LHCN-M2 (cell line): ENCODE measurements at regions not wholly inside any gene's neighbourhood (a gene's known extent, or its start where the extent isn't known, plus 50 kb on each side); places are given as distances from the start of the nearest gene placed in this dataset.

Experiments used
- DNase-seq: peaks from one replicate; pipeline ENCODE4 v3.0.0-alpha.2; 2012; ENCODE audit warnings: low read depth

GRCh38 chr5:118778941-118779340 lies 209.4 kb downstream of the DTWD2 start:
- no peak for DNase-seq

DNA sequence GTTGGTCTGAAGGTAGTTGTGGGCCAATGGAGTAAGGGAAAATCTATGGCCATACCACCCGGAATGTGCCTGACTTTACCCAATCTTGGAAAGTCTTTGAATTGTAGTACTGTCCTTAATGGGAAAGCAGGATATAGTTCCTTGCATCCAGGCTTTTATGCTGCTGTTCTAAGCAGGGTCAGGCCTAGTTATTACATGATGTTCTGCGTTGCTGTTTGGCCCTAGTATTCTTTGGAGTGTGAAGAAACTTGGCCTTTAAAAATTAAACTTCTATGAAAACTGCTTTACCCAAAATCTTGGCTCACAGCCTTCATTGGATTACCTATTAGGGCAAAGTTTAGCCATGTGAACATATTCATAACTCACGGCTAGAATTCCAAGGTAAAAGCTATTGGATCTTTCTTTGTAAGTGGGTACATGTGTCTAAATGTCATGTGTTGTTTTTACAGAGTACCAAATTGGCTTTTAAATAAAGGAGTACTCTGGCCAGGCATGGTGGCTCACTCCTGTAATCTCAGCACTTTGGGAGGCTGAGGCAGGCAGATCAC lies 211.1 kb downstream of the DTWD2 start:
- DNase-seq, result no peak

DNA sequence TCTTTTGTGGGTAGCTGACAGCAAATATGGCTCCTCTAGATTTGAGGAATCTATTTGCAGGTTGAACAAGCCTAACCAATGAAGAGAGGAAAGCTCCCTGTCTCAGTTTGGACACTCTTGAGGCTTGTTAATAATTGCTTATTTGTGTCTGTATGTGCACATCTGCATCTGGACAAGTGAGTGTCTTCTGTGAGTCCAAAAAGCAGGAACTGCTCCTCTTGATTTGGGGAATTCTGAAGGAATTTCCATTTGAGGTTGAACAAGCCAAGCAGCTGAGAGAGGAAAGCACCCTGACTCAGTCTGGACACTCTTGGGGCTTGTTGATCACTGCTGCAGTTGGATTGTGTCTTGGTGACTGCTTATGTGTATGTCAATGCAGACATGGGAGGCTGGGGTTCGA lies 211.6 kb downstream of the DTWD2 start:
- DNase-seq, result no peak

DNA sequence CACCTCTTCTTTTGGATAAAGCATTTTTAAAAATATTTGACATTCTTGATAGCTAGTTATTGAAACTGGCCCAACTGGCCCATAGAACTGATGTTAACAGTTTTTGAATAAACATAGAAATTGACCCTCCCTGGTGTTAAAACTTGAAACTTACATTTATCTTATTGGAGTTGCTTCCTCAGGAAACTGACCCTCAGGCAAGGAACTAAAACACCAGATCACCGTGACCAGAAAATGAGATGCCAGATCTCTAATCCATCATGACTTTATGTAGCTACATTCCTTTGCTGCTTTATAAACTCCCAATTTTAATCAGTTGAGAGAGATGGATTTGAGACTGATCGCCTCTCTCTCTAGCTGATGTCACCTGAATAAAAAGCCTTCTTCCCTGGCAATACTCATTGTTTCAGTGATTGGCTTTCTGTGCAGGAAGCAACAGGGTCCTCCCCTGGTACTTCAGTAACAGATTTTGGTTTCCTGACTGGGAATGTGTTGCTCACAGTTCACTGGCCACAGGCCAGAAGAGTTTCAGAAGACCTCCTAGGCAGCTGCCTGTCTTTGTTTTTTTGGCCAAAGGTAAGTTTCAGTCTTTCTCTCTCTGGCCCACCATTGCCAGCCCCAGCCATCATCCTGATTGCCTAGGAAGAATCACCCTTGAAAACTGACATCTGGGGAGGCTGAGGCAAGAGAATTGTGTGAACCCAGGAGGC lies 212.4 kb downstream of the DTWD2 start:
- DNase-seq, result no peak

DNA sequence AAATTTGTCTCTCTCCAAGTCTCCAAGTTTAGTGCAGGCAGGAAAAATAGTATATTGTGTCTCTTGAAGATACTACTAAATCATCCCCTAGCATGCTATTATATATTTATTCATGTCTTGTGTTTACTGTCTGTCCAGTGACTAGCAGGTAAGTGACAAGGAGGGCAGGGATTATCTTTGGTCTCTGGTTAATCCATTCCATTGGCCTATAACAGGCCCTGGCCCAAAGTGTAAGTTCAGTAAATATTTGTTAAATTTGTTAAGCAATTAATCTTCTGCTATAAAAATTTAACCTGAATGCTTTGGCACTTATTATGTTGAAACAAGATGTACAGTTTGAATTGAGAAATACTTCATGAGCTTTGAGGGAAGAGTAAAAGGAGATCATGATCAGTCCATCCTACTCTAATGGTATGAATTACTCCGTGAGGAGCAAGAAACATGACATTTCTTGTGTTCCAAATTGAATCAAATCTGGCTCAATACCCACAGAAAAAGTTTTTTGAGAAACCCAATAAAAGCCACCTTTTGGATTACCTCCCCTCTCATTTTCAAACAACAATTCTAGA lies 219.7 kb downstream of the DTWD2 start:
- DNase-seq, result no peak

DNA sequence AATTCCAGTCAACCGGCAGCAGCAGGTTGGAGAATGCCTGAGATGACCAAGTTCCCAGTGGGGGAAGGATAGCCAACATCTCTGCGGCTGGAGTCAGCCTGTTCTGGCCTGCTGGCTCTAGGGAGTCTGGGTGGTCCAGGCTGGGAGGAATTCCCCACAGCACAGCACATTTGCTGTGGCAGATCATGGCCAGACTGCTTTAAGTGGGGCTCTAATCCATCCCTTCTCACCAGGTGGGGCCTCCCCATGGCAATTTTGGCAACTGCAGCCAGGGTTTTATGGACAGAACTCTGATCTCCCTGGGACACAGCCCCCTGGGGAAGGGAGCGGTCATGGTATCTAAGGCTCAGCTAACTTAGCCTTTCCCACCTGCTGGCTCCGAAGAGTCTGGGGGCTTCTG lies 226.1 kb downstream of the DTWD2 start:
- DNase-seq, result no peak

DNA sequence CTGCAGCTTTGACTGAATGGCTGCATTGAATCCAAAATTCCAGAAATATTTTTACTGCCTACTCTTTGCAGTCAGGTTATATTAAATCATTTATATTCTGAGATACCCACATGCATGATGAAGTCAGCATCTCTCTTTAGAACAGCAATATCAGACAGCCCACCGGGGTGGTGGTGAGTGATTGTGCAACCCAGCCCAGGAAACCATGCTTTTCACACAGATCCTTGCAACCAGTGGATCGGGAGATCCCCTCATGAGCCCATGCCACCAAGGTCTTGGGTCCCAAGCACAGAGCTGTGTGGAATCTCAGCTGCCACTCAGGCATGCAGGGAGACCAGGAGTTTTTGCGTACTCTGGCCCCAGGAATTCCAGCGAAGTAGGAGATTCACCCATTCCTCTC lies 226.5 kb downstream of the DTWD2 start:
- no peak for DNase-seq

DNA sequence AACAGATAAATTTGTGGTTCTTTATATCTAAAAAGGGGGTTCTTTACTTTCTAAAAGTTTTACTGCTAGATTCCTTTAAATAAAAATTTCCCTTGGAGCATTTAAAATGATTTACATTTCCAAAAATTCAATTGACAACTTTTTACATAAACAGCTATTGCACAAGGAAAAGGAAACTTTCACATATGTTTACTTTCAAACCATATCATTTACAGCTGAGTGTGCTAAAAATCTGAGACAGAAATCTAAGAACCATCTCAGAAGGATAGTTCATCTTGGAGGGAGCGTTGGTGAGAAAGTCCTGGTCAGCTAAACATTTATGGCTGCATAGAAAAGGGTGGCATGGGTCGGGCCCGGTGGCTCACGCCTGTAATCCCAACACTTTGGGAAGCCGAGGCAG lies 235.4 kb downstream of the DTWD2 start:
- DNase-seq, result no peak

DNA sequence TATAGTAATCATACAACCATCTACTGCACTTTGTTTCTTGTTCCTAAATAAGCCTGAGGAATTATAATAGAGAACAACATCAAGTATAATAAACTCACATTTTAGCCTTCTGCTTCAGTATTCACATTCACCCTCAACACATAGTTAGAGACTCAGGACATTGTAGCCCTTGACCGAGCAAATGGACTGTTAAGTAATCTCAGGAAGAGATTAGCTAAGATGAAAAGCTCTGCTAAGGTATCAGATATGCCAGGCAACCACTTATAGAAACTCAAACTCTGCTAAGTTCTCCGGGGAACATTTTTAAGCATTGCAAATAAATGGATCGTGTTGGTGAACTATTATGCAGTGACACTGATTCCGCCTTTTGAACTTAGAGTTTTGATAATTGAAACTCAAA lies 252.0 kb downstream of the DTWD2 start:
- DNase-seq, result no peak

- no peak for DNase-seq
Measured at GRCh38 chr5:118733394-118733793, 255.0 kb downstream of the DTWD2 start.

DNA sequence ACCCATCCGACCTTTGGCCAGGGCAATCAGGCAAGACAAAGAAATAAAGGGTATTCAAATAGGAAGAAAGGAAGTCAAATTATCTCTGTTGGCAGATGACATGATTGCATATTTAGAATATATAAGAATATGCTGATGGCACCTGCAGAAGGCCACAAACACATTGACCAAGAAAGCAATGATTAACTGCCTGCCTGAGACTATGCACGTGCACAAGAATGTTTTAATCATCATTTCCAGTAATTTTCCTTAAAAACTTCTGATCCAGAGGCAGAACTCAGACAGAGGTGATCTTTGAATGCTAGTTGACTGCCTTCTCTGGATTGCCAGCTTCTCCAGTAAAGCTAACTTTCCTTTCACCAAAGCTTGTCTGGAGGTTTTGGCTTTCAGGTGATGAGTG lies 260.2 kb downstream of the DTWD2 start:
- no peak for DNase-seq

DNA sequence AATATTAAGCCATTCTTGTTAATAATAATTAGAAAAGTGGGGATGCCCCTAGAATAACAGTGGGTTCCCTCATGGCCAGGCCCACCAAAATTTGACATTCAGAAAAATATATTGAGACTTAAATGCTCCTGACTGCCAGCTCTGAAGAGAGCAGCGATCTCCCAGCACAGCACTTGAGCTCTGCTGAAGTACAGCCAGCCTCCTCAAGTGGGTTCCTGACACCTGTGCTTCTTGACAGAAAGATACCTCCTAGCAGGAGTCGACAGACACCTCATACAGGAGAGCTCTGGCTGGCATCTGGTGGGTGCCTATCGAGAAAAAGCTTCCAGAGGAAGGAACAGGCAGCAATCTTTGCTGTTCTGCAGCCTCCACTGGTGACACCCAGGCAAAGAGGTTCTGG lies 261.5 kb downstream of the DTWD2 start:
- no peak for DNase-seq

- DNase-seq, result peak; percentile 2
Measured at GRCh38 chr5:118723021-118723338, 265.4 kb downstream of the DTWD2 start.

DNA sequence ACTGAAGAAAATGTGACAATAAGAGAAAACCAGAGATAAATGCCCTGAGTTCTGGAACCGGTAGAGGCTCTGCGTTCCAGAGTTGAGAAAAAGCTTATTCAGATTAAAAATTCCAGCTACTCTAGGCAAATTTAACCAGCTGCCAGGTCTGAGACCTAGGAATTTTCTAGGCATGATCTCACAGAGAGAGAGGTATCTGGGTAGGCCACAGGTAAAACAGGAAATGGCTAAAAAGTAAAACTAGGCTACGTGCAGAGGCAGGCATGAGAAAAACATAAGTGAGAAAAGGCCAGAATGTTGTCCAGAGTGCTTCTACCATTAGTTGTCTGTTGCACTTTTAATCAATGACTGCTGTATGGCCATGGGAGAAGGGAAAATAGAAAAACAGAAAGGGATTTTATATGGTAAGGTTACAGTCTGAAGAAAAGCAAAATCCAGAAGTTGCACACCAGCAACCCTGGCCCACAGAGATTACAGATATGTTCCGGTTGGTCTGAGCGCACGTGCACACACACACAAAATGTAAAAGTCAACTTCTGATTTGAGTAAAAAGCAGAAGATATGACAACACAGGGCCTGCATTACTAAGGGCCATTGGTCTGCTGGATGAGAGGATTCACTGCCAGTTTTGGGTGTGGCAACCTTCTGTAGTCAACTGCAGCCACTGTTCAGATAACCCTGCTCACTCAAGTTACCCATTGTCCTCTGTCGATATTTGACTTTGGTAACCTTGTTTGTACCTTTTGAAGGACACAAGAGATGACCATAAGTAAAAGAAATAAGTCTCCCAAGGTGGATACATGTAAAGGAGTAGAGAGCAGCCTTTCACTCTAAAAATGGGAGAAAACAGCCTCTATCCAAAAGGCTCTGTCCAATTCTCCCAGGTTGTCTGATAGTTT lies 266.0 kb downstream of the DTWD2 start:
- no peak for DNase-seq

- no peak for DNase-seq
Measured at GRCh38 chr5:118711727-118712126, 276.6 kb downstream of the DTWD2 start.

GRCh38 chr5:118705959-118706667 lies 282.2 kb downstream of the DTWD2 start:
- DNase-seq, result no peak

- no peak for DNase-seq
Measured at GRCh38 chr5:118703241-118703640, 285.1 kb downstream of the DTWD2 start.

DNA sequence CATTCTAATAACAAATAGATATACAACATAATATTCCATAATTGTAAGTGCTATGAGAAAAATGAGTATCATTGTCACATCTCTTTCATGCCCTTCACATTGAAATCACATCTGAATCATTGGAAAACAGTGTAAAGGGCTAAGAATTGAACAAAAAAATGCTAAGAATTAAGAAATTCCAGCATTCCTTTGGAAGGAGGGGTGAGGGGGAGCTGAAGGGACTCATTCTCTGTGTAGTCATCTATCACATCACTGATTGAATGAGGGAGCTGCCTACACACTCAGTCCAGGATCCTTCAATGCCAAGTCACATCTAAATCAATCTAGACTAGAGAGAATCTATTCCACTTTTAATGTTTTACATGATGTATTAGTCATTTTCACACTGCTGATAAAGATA lies 286.6 kb downstream of the DTWD2 start:
- DNase-seq, result no peak

DNA sequence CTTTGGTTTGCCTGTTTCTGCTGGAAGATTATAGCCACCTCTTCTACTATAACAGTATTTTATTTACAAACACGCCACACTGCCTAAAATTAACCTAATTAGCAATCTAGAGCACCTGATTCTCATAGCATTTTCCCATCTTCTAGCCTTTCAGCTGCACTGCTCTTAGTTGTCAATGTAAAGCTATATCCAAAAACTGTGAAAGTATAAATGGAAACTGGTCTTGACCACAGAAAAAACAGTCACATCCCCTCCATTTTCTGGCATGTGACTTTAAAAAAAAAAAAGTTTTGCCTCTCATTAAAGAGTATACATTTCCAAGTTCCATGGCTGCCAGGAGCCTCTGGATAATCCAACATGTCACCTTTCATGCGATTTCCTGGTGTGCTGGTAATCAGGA lies 287.8 kb downstream of the DTWD2 start:
- DNase-seq, result no peak

- no peak for DNase-seq
Measured at GRCh38 chr5:118698774-118699173, 289.6 kb downstream of the DTWD2 start.

GRCh38 chr5:118696076-118696475 lies 292.3 kb downstream of the DTWD2 start:
- no peak for DNase-seq

DNA sequence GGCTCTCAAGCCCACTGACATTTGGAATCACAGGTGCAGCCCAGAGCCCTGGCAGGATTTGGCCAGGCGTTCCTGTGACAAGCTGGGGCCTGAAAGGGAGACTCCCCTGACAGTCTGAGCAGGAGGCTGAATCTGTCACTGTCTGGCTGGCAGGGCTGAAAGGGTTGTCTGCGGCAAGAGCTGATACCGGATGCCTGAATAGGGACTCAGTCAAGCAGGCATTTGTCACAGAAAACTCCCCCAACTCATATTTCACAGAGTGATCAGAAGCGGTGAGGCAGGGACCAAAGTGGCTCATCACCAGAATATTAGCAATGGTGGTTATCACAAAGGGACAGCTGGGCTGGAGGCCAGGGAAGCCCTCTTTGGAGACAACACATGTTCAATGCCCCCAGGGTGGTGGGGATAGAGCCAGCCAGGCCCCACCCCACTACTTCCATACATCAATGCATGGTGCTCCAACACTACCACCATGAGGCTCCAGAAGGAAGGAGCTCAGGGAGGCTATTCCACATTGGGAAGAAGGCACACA lies 295.5 kb downstream of the DTWD2 start:
- DNase-seq, result no peak
